ENCODE measurements at regions not wholly inside any gene's neighbourhood (a gene's known extent, or its start where the extent isn't known, plus 50 kb on each side); places are given as distances from the start of the nearest gene placed in this dataset.
"Not testable (repeated sequence)": the region's sequence is repeated elsewhere in the genome, so short reads cannot be mapped to it uniquely, and the experiment has no call there.

DNA sequence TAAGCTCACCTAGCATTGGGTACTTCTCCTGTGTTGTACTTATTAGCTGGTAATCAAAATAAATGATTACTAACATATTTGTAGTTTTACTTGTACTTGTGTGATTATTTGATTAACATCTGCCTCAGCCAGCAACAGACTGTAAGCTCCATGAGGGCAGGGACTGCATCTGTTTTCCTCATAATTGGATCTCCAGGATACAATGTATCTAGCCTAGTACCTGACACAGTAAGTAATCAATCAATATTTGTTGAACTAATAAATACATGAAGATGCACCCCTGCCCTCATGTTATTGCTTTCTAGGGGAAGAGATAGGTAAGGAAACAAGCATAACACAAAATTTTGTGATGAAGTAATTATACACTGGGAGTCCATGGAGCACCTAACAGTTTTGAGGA, 101.5 kb downstream of the TENT5C start:
- DNase-seq (ENCODE audit: low read depth): no peak

DNA sequence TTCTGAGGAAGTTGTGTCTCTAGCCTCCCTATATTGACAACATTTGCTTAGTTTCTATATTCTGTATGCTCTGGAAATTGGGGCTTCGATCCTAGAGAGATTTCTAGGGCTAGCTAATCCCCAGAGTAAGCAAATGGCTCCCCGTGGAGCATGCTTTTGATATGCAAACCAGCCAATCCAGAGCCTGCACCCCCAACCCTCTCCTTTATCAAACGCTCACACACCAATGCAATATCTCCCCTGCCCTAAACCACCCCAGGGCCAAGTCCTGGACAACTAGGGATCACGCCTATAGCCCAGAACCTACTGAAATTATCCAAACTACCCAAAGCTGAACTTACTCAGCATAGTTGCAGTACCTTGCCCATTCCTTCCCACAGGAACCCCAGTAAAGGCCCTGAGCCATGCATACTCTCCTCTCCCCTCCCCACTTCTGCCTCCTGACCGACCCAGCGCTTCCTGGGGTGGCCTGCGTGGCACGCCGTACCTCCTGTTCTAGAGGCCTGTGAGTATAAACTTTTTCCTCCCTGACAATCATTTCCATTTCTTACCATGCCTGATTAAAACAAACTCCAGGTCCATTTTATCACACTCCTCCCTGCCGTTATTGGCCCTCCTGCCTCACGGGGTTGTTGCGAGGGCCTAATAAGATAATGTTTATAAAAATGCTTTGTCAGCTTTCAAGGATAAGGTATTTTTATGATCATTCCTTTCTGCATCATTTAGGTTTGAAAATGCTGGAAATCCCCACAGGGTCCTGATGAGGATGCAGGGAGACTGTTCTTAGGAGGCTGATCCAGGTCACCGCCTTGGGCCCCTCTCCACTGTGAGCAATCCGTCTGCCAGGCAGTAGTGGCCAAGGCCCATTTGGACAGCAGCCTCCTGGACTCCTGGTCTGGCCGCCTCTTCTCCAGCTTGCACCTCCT, 102.7 kb downstream of the TENT5C start:
- no peak for DNase-seq (ENCODE audit: low read depth)

DNA sequence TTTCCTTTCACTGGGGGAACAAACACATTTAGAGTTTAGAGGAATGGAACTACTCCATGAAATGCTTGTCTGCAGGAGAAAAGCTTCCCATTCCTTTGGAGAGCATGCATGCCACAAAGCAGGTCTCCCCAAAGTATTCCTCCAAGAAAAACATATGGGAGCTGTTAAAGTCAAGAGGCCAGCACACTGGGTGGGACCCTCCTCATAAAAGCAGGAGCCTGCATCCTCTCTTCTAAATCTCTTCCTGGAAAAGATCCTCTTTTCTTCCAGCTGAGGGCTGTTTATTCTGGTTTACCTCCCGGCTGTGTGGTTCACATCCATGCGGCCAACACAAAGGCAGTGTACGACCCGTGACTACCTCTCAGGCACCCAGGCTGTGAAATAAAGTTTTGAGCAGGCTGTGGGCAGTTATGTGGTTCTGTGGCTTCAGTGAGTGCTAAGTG, 103.4 kb downstream of the TENT5C start:
- DNase-seq (ENCODE audit: low read depth): no peak

DNA sequence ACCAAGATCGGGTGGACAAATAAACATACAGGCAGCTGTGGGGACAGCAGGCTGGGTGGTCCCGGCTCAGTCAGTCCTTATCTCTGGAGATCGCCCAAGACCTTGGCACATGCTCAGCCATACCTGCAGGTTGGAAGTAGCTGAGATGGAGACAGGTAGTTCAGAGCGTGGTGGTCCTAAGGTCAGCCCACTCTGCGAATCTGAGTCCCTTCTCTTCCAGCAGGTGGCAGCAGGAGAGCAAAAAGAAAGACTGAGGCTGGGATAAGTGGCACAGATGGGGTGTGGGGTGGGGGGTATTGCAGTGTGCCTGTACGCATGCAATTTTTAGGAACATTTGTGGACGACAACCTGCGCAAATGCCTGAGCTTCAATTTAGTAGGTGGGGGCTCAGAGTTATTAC, 104.9 kb downstream of the TENT5C start:
- peak; percentile 18 for DNase-seq (ENCODE audit: low read depth)

DNA sequence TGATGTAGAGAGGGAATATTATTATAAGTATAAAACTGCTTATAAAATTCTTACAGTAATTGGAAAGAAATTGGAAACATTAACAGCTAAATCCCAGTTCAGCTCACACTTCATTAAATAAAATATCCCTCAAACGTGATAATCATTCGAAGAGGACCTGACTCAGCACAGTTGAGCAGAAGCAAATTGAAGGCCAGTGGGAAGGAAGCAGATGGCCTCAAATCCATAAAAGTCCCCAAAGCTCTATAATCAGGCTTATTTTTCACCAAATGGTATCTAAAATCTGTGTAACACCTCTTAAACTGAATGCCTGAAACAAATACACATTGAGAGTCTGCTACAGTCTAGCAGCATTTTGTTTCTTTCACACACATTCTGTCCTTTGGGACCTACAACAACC, 106.8 kb downstream of the TENT5C start:
- no peak for DNase-seq (ENCODE audit: low read depth)

DNA sequence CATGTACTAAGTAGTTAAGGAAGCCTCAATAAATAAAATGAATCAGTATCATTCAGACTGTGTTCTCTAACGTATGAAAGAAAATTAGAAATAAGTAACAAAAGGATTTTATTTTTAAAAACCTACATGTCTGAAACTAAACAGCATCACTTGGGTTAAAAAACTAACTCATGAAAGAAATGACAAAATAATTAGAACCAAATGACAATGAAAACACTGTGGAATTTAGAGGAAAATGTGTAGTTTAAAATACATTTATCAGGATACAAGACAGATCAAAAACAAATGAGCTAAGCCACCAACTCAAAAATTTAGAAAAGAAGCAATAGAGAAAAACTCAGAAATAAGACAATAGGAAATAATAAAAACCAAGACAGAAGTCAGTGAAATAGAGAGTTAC, 108.7 kb downstream of the TENT5C start:
- DNase-seq (ENCODE audit: low read depth): no peak

DNA sequence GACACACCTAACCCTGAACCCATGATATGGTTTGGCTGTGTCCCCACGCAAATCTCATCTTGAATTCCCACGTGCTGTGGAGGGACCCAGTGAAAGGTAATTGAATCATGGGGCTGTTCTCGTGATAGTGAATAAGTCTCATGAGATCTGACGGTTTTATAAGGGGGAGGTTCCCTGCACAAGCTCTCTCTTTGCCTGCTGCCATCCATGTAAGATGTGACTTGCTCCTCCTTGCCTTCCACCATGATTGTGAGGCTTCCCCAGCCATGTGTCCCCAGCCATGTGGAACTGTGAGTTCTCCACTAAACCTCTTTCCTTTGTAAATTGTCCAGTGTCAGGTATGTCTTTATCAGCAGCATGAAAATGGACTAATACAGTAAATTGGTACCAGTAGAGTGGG, 110.2 kb downstream of the TENT5C start:
- DNase-seq (ENCODE audit: low read depth): not testable (repeated sequence)

DNA sequence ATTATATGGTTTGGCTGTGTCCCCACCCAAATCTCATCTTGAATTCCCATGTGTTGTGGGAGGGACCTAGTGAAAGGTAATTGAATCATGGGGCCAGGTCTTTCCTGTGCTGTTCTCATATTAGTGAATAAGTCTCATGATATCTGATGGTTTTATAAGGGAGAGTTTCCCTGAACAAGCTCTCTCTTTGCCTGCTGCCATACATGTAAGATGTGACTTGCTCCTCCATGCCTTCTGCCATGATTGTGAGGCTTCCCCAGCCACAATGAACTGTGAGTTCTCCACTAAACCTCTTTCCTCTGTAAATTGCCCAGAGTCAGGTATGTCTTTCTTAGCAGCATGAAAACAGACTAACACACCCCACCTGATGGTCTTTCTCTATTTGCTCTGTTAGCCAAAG, 112.1 kb downstream of the TENT5C start:
- not testable (repeated sequence) for DNase-seq (ENCODE audit: low read depth)

DNA sequence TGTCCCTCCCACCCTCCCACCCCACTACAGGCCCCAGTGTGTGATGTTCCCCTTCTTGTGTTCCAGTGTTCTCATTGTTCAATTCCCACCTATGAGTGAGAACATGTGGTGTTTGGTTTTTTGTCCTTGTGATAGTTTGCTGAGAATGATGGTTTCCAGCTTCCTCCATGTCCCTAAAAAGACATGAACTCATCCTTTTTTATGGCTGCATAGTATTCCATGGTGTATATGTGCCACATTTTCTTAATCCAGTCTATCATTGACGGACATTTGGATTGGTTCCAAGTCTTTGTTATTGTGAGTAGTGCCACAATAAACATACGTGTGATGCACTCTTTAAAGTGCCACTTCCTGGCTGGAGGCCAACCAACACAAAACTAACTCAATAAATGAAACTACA, 112.7 kb downstream of the TENT5C start:
- DNase-seq (ENCODE audit: low read depth): not testable (repeated sequence)

DNA sequence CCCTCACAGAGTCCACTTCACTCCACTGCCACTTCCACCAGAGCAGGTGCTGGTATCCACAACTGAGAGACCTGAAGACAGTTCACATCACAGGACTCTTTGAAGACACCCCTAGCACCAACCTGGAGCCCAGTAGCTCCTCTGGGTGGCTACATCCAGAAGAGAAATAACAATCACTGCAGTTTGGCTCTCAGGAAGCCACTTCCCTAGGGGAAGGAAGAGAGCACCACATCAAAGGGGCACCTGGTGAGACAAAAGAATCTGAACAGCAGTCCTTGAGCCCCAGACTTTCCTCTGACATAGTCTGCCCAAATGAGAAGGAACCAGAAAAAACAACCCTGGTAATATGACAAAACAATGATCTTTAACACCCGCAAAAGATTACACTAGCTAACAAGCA, 113.2 kb downstream of the TENT5C start:
- no peak for DNase-seq (ENCODE audit: low read depth)

DNA sequence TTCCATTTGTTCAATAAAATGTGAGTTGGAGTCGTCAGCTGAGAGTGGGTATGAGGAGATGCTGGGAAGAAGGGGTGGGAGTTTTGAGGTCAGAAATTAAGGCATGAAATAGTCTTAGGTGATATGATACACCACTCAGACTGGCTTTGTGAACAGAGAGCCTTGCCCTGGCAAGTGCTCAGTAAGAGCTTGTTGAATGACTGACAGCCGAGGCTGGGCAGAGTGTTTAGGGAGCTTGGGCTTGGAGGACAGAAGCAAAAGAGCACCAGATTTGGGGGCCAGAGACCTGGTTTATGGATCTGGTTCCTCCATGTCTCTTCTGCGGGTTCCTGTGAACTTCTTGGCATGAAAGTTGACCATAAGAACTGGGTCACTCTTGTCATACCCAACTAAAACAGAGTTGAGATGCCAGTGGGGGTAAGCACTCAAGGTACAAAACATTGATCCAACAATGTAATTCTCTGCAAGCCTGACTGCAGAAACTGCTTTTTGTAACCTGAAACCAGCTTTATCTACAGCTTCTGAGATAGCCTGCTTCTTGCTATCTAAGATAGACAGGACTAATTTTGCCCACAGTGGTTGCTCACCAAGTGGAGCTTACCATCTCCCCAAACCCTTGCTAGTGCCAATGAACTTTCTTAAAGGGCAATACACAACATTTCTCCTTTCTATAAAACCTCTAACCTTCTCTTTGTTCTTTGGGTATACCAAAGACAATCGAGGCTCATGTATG, 126.4 kb downstream of the TENT5C start:
- DNase-seq (ENCODE audit: low read depth): no peak

DNA sequence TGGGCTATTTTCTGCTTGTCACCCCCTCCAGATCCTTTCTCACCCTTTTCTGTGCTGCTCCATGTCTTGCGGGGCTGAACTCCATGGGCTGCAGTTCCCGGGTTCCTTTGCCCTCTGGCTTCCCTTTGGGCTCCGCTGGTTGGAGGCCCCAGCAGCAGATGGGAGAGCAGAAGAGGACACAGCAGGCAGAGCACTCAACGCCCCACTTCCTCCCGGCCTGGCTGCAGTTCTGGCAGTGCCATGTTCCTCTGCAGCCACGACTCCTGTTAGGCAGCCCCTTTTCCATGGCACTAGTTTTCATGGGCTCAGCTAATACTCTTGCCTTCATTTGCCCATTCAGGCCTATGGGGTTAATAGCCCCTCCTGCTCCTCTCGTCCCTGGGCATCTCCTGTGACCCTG, 127.1 kb downstream of the TENT5C start:
- no peak for DNase-seq (ENCODE audit: low read depth)

DNA sequence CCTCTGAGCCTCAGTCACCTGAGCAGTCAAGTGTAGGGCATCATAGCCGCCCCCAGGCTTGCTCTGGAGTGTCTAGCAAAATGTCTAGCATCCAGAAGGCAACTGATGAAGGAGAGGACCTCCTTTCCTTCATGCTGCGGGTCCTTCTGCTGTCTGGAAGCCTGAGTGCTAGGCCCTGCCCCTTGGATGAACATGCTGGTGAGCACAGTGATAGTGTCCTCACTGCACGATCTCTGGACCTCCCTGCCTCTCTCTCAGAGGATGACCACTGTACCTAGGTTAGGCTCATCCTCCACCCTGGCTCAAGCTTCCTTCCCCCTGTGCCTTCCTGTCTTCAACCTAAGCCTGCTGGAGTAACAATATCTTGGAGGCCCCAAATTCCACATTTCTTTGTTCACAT, 128.6 kb downstream of the TENT5C start:
- no peak for DNase-seq (ENCODE audit: low read depth)

DNA sequence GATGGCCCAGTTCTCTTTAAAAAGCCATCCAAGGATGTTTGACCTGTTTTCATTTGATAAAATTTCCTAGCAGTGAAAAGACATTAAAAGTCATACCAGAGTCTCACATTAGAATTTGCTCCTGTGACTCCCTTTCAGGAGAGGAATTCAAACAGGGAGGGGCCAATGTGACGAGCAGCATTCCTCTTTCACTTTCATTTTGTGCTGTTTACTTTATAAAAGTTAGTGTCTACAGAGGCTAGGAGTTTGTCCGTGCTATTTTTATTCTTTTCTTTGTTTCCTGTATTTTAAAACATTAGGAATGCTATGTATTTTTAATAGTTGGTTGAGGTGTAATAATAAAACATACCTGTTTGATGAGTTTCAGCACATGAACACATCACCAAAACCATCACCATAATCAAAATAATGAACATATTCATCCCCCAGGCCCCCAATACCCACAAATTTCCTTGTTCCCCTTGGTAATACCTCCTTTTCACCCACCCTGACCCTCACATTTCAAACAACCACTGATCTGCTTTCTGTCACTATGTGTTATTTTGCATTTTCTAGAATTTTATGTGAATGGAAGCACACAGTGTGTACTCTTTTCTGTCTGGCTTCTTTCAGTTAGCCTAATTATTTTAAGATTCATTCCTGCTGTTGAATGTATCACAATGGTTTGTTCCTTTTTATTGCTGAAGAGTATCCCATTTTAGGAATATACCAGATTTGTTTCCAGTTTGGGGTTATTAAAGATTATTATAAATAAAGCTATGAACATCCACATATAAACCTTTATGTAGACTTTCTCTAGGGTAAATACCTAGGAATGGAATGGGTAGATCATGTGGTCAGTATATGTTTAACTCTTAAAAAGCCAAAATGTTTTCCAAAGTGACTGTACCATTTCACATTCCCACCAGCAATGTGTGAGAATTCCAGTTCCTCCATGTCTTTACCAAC, 129.5 kb downstream of the TENT5C start:
- peak; percentile 72 for DNase-seq (ENCODE audit: low read depth)

DNA sequence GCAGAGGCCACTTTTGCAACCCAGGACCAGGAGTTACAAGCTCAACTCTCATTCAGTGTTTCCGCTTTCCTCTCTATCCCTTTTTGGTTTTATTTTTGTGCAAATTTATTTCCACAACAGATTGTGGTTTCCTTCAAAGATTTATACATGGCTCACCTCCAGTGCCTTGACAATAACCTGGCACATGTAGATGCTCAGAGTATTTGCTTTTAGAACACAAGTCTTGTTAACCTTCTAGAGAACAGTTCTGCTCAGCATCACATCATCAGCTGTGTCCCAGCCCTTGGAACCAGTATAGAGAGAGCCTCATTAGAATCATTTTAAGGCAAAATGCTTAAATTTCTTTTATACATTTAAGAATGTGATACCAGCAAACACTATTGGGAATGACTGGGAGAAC, 133.7 kb downstream of the TENT5C start:
- no peak for DNase-seq (ENCODE audit: low read depth)

DNA sequence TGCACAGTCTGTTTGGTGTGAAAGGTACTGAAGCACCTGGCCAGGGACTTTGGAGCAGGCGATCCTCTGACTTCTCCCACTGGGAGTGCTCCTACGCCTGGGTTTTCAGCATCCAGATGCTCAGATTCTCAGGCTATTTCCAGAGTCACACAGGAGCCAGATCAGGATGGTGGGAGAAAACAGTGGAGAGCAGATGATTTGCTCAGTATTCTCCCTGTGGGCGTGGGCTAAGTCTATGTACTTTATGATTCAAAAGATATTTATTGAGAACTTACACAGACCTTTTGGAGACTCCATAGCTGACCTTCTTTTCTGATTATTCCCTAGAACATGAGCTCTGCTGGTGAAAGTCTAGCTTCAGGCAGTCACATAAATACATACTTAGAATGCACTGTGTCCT, 134.6 kb downstream of the TENT5C start:
- DNase-seq (ENCODE audit: low read depth): no peak

DNA sequence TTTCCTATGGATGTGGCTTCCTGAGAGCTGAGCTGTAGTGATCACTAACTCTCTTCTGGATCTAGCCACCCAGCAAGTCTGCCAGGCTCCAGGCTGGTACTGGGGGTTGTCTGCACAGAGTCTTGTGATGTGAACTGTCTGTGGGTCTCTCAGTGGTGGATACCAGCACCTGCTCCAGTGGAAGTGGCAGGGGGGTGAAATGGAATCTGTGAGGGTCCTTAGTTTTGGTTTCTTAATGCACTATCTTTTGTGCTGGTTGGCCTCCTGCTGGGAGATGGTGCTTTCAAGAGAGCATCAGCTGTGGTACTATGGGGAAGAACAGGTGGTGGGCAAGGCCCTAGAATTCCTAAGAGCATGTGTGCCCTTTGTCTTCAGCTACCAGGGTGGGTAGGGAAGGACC, 140.7 kb downstream of the TENT5C start:
- DNase-seq (ENCODE audit: low read depth): not testable (repeated sequence)

DNA sequence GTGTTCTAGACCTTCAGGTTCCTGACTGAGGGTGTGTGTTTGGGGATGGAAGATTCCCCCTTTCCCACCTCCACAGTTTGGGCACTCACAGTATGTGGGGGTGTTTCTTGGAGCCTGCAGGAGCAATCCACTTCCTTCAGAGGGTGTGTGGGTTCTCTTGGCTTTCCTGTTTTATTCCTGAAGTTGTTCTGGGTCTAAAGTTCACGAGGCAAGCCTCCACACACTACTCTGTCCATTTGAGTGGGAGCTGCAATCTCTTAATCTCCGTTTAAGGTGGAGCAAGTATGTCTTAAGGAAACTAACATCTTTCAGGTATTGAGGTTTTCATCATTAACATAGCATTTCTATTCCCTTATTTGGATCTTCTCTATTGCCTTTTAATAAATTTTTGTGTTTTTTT, 141.8 kb downstream of the TENT5C start:
- DNase-seq (ENCODE audit: low read depth): no peak

DNA sequence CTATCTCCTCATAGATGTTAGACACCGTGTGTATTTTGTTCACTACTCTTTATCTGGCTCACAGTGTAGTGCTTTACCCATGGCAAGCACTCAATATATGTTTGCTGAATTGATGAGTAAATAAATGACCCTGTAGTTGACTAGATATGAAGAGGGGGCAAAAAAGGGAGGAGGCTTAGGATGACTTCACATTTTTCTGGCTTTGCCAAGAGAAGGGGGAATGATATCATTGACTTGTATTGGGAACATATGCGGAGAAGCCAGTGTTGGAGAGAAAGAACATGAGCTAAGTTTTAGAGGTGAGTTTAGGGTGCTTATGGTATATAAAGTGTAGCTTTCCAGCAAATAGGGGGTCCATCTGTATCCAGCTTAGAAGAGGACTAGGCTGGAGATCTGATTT, 145.5 kb downstream of the TENT5C start:
- DNase-seq (ENCODE audit: low read depth): no peak

DNA sequence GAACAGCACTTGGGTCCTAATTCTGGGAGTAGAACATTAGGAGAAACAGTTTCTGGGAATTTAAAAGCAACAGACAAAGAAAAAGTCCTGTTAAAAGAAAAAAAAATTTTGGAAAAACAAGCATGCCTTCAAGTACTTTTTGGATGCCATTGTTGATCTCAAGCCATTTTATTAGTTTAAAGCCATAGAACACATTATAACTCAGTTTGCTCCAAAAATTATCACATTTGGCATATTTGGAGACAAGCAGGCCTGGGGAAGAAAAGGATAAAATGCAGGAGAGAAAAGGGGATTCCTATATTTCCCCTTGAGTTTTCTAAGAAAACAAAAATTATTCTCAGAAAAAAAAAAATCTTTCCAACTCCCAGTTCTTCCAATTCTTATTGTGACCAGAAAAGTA, 146.8 kb downstream of the TENT5C start:
- no peak for DNase-seq (ENCODE audit: low read depth)

DNA sequence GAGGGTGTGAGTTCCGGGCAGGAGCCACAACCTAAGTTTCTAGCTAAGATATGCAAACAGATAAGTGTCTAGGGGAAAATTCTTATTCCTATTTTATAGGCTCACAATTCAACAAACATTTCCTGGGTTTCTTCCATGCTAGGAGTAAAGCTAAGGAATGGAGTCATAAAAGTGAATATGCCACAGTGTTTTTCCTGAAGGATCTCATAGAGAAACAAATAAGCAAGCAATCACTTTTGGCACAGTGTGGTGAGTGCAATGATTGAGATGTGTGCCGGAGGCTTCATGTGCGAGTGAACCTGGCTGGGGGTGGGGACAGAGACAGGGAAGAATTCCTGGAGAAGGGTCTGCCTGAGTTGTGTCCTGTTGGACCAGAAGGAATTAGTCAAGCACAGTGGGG, 147.4 kb downstream of the TENT5C start:
- no peak for DNase-seq (ENCODE audit: low read depth)

DNA sequence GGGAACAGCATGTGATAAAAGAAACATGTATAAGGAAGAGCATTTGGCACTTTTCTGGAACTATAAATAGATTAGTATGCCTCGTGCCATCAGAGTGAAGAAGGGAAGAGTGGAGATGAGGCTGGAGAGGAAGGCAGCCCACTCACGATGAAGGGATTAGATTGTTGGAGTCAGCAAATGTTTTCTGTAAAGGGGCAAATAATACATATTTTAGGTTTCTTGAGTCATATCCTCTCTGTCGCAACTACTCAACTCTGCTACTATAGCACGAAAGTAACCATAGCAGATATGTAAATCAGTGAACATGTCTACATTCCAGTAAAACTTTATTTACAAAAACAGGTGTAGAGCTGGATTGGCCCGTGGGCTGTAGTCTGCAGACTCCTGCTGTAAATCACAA, 147.8 kb downstream of the TENT5C start:
- peak; percentile 24 for DNase-seq (ENCODE audit: low read depth)
